ENCODE measurements at regions not wholly inside any gene's neighbourhood (a gene's known extent, or its start where the extent isn't known, plus 50 kb on each side); places are given as distances from the start of the nearest gene placed in this dataset.

- Histone ChIP-seq H3K79me1 (ENCODE audit: insufficient read depth, low read depth, low read length, poor library complexity, severe bottlenecking) (no peaks in the 10 kb centered on the region), H4K5ac (ENCODE audit: insufficient read length, low read depth, low read length) (no peak overlapping the region), H3K79me2 (ENCODE audit: insufficient read depth, low read length) (no peaks in the 10 kb centered on the region), H3K27me3 (ENCODE audit: insufficient read depth, low read length) (no peaks in the 10 kb centered on the region), H3K23me2 (ENCODE audit: insufficient read length, low read depth, low read length, poor library complexity, severe bottlenecking) (no peaks in the 10 kb centered on the region), H2AFZ (ENCODE audit: low read length) (no peak overlapping the region), H3K14ac (ENCODE audit: insufficient read depth, low read length) (no peak overlapping the region), H3K18ac (ENCODE audit: insufficient read length, low read depth, low read length) (no peak overlapping the region), H2BK5ac (ENCODE audit: insufficient read length, low read length) (no peak overlapping the region), H3K4me2 (ENCODE audit: insufficient read depth, insufficient read length, low read length) (no peak overlapping the region), H3K4ac (ENCODE audit: low read depth, low read length) (no peak overlapping the region), H2AK5ac (ENCODE audit: insufficient read length, low read length) (no peak overlapping the region), H4K8ac (replicated peaks; ENCODE audit: insufficient read length, low read depth, low read length) (no peak overlapping the region), H3K9ac (ENCODE audit: extremely low read depth, insufficient read length, low read length) (no peak overlapping the region), H3K27ac (ENCODE audit: insufficient read length, low read depth, low read length) (no peak overlapping the region), H4K91ac (ENCODE audit: insufficient read length, low read depth, low read length) (no peak overlapping the region), H2BK12ac (ENCODE audit: insufficient read length, low read depth, low read length) (no peak overlapping the region), H2BK20ac (ENCODE audit: low read depth, low read length, poor library complexity, severe bottlenecking) (no peak overlapping the region), H4K20me1 (ENCODE audit: control insufficient read depth, insufficient read depth, insufficient read length) (no peaks in the 10 kb centered on the region), H2BK120ac (ENCODE audit: low read depth, low read length, poor library complexity, severe bottlenecking) (no peak overlapping the region), H3K56ac (ENCODE audit: insufficient read length, low read depth, low read length) (no peak overlapping the region), H3K4me1 (ENCODE audit: insufficient read depth, low read length) (no peaks in the 10 kb centered on the region), H3K23ac (ENCODE audit: insufficient read length, low read depth, low read length) (no peak overlapping the region), H2BK15ac (ENCODE audit: low read depth, low read length) (no peak overlapping the region), H3T11ph (ENCODE audit: low read length) (no peak overlapping the region), H3K9me3 (ENCODE audit: control insufficient read depth, low read depth, low read length) (no peaks in the 10 kb centered on the region)
- Mint-ChIP-seq H3K36me3 (ENCODE audit: insufficient read depth in 1 of 3, low read depth in 3 of 3) (no peaks in the 10 kb centered on the region), H3K4me1 (no peaks in the 10 kb centered on the region), H3K27me3 (ENCODE audit: low read depth) (no peaks in the 10 kb centered on the region), H3K4me3 (no peak overlapping the region), H3K27ac (no peak overlapping the region), H3K9me3 (peaks cover 0 to 2% of the 10 kb centered on the region in 2 experiments; a peak in 1 of 5 replicates)
- no CpG with 5 or more reads among the region's 4 CpGs for WGBS (ENCODE audit: extremely low coverage, insufficient read length, low lambda C conversion rate)
- no peak for DNase-seq
- TF ChIP-seq, protein P1, sequence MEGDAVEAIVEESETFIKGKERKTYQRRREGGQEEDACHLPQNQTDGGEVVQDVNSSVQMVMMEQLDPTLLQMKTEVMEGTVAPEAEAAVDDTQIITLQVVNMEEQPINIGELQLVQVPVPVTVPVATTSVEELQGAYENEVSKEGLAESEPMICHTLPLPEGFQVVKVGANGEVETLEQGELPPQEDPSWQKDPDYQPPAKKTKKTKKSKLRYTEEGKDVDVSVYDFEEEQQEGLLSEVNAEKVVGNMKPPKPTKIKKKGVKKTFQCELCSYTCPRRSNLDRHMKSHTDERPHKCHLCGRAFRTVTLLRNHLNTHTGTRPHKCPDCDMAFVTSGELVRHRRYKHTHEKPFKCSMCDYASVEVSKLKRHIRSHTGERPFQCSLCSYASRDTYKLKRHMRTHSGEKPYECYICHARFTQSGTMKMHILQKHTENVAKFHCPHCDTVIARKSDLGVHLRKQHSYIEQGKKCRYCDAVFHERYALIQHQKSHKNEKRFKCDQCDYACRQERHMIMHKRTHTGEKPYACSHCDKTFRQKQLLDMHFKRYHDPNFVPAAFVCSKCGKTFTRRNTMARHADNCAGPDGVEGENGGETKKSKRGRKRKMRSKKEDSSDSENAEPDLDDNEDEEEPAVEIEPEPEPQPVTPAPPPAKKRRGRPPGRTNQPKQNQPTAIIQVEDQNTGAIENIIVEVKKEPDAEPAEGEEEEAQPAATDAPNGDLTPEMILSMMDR (conservative IDR thresholded peaks at IDR 0.05): no peak
Observed at GRCh38 chr2:142605421-142605820, 272.0 kb upstream of the KYNU start.

All from H9 (cell line).